Daoy (cell line): ENCODE measurements at regions not wholly inside any gene's neighbourhood (a gene's known extent, or its start where the extent isn't known, plus 50 kb on each side); places are given as distances from the start of the nearest gene placed in this dataset.
"Not testable (repeated sequence)": the region's sequence is repeated elsewhere in the genome, so short reads cannot be mapped to it uniquely, and the experiment has no call there.

Experiments used
- DNase-seq: peaks from one replicate; pipeline ENCODE4 v3.0.0-alpha.2; 2015; ENCODE audit warnings: low read depth

- peak; percentile 44 for DNase-seq
Observed at GRCh38 chr11:34830648-34831047, 85.5 kb downstream of the APIP start.

- peak; percentile 8 for DNase-seq
Observed at GRCh38 chr11:34830035-34830434, 86.1 kb downstream of the APIP start.

GRCh38 chr11:34827228-34827627 lies 89.0 kb downstream of the APIP start:
- no peak for DNase-seq

GRCh38 chr11:34826384-34826726 lies 89.8 kb downstream of the APIP start:
- DNase-seq = no peak

GRCh38 chr11:34825670-34826383 lies 90.4 kb downstream of the APIP start:
- no peak for DNase-seq

- no peak for DNase-seq
Observed at GRCh38 chr11:34825315-34825669, 90.9 kb downstream of the APIP start.

- DNase-seq = no peak
Observed at GRCh38 chr11:34824425-34824824, 91.8 kb downstream of the APIP start.

GRCh38 chr11:34823639-34824038 lies 92.5 kb downstream of the APIP start:
- no peak for DNase-seq

- DNase-seq = no peak
Observed at GRCh38 chr11:34823197-34823596, 93.0 kb downstream of the APIP start.

- DNase-seq = no peak
Observed at GRCh38 chr11:34819740-34820482, 96.3 kb downstream of the APIP start.

GRCh38 chr11:34817812-34818211 lies 98.4 kb downstream of the APIP start:
- not testable (repeated sequence) for DNase-seq

GRCh38 chr11:34816698-34817213 lies 99.4 kb downstream of the APIP start:
- no peak for DNase-seq

- DNase-seq = no peak
Observed at GRCh38 chr11:34812905-34813576, 103.1 kb downstream of the APIP start.

GRCh38 chr11:34811858-34812257 lies 104.3 kb downstream of the APIP start:
- DNase-seq = no peak

GRCh38 chr11:34810107-34810562 lies 106.0 kb downstream of the APIP start:
- DNase-seq = no peak

GRCh38 chr11:34809191-34810106 lies 106.7 kb downstream of the APIP start:
- DNase-seq = peak; percentile 38

- DNase-seq = no peak
Observed at GRCh38 chr11:34806875-34807274, 109.3 kb downstream of the APIP start.

GRCh38 chr11:34805937-34806336 lies 110.2 kb downstream of the APIP start:
- no peak for DNase-seq

GRCh38 chr11:34799848-34800247 lies 116.3 kb downstream of the APIP start:
- no peak for DNase-seq

GRCh38 chr11:34798985-34799384 lies 117.2 kb downstream of the APIP start:
- DNase-seq = no peak

GRCh38 chr11:34797497-34797896 lies 118.7 kb downstream of the APIP start:
- not testable (repeated sequence) for DNase-seq

GRCh38 chr11:34795641-34796040 lies 120.5 kb downstream of the APIP start:
- DNase-seq = no peak
